HEK293T (cell line): ENCODE measurements at regions not wholly inside any gene's neighbourhood (a gene's known extent, or its start where the extent isn't known, plus 50 kb on each side); places are given as distances from the start of the nearest gene placed in this dataset.

Experiments used
- CTCF ChIA-PET: fragments of 350-600 bp; formaldehyde crosslinking; extraction: SDS; loops from one replicate; lab custom pipeline; 2021; ENCODE audit warnings: antibody characterized with exemption, inconsistent platforms; lab: Yijun Ruan, JAX
- POLR2A ChIA-PET: fragments of 350-600 bp; formaldehyde crosslinking; extraction: SDS; loops from one replicate; lab custom pipeline; 2020; ENCODE audit warnings: antibody characterized with exemption, inconsistent platforms; lab: Yijun Ruan, JAX
- DNase-seq: peaks from one replicate; pipeline ENCODE4 v3.0.0; 2012; ENCODE audit warnings: mixed read lengths; ENCODE audit errors: extremely low spot score
- ARNT ChIP-seq: fragments of 450-650 bp; IDR thresholded peaks from 2 replicates; pipeline ENCODE4 v1.6.1; 2017; ENCODE audit warnings: mild to moderate bottlenecking
- BHLHE40 ChIP-seq: fragments of 450-650 bp; IDR thresholded peaks from 2 replicates; pipeline ENCODE4 v1.6.1; 2016; ENCODE audit warnings: mild to moderate bottlenecking, moderate library complexity, borderline replicate concordance
- CTBP1 ChIP-seq: fragments of 450-650 bp; IDR thresholded peaks from 2 replicates; pipeline ENCODE4 v1.6.1; 2016; ENCODE audit warnings: borderline replicate concordance
- ELF4 ChIP-seq: fragments of 450-650 bp; IDR thresholded peaks from 2 replicates; pipeline ENCODE4 v1.6.1; 2017; ENCODE audit warnings: antibody characterized with exemption
- FOXA1 ChIP-seq: fragments of 450-650 bp; IDR thresholded peaks from 2 replicates; pipeline ENCODE4 v1.6.1; 2016; ENCODE audit warnings: mild to moderate bottlenecking
- FOXK2 ChIP-seq: fragments of 450-650 bp; IDR thresholded peaks from 2 replicates; pipeline ENCODE4 v1.6.1; 2016; ENCODE audit warnings: mild to moderate bottlenecking
- FOXM1 ChIP-seq: fragments of 450-650 bp; IDR thresholded peaks from 2 replicates; pipeline ENCODE4 v1.6.1; 2017; ENCODE audit warnings: mild to moderate bottlenecking, borderline replicate concordance
- HDGF ChIP-seq: fragments of 450-650 bp; IDR thresholded peaks from 2 replicates; pipeline ENCODE4 v1.6.1; 2017; ENCODE audit warnings: antibody characterized with exemption, borderline replicate concordance
- L3MBTL2 ChIP-seq: fragments of 450-650 bp; conservative IDR thresholded peaks from 2 replicates; pipeline ENCODE4 v1.6.1; 2016; ENCODE audit warnings: mild to moderate bottlenecking
- LEF1 ChIP-seq: fragments of 450-650 bp; IDR thresholded peaks from 2 replicates; pipeline ENCODE4 v1.6.1; 2017; ENCODE audit warnings: mild to moderate bottlenecking, borderline replicate concordance
- NFRKB ChIP-seq: fragments of 450-650 bp; IDR thresholded peaks from 2 replicates; pipeline ENCODE4 v1.6.1; 2016; ENCODE audit warnings: mild to moderate bottlenecking, moderate library complexity
- PKNOX1 ChIP-seq: fragments of 450-650 bp; IDR thresholded peaks from 2 replicates; pipeline ENCODE4 v1.6.1; 2016
- SP1 ChIP-seq: fragments of 450-650 bp; IDR thresholded peaks from 2 replicates; pipeline ENCODE4 v1.6.1; 2017
- SUZ12 ChIP-seq: fragments of 450-650 bp; IDR thresholded peaks from 2 replicates; pipeline ENCODE4 v1.6.1; 2016; ENCODE audit warnings: mild to moderate bottlenecking
- TARDBP ChIP-seq: fragments of 450-650 bp; IDR thresholded peaks from 2 replicates; pipeline ENCODE4 v1.6.1; 2016
- ZNF384 ChIP-seq: fragments of 450-650 bp; IDR thresholded peaks from 2 replicates; pipeline ENCODE4 v1.6.1; 2016

DNA sequence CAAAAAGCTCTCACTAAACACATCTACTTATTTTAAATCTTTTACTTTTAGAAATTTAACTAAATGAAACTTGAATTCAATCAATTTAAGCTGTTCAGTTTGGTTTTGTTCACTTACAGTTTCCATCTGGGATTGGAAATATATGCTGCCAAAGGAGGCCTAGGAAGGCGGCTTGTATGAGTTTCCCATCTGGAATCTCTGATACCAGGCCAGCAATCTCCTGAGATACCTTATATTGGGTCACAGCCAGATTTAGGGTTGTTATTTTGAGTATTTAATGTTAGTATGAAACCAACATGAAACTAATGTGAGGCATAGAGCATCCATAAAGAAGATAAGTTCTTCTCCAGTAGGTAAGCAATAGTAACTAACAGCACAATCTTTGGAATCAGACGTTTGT is 94.6 kb downstream of the GMNC start:
- no peak for DNase-seq
- TF ChIP-seq CTBP1 (no peak), ZNF384 (no peak), ARNT (no peak), FOXM1 (no peak), PKNOX1 (no peak), FOXA1 (no peak), NFRKB (no peak), SP1 (no peak)
- CTCF ChIA-PET = no interaction called here
- POLR2A ChIA-PET = no interaction called here

DNA sequence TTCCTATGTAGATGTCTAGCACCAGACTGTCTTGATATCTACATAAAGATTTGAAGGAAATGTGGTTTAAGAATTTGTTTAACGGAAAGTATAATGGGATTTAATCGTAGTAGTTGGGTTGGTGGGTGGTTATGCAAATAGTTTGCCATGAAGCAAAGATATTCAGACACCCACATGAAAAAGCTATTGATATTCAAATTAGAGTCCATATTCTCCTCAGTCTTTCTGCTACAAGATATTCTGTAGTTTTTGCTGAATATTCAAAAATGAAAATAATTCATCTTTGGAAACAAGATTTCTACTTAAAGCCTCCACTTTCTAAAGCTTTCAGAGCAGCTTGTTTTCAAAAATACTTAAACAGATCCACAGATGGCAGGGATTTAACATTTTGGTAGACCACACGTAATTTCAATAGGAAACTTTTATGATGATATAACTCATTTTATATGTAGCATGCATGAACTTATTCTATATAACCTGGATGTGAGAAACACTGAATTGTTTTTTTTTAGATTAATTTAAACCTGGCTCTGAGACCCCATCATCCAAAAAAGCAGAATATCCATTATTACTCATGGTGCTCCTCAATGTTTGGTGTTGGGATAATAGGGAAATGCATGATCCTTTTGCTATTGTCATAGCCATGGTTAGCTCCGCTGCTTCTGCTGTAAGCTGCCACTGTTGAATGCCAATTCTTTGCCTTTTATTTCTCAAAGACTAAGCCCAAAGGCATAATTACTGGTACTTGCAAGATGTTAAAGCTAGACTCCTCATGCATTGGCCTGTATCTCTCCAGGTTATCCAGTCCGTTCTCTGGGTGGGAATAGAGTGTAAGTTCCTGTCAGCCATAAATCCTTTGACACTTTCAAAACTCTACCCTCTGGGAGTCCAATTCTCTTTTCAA is 98.0 kb downstream of the GMNC start:
- ChIA-PET CTCF (no interaction called here), POLR2A (no interaction called here)
- no peak for TF ChIP-seq BHLHE40
- TF ChIP-seq ZNF384 = no peak
- no peak for TF ChIP-seq TARDBP
- no peak for TF ChIP-seq SP1
- TF ChIP-seq ELF4 = no peak
- no peak for TF ChIP-seq CTBP1
- no peak for TF ChIP-seq LEF1
- TF ChIP-seq L3MBTL2 = no peak
- TF ChIP-seq ARNT = no peak
- no peak for TF ChIP-seq FOXK2
- TF ChIP-seq SUZ12 = no peak
- no peak for TF ChIP-seq NFRKB
- DNase-seq = no peak

DNA sequence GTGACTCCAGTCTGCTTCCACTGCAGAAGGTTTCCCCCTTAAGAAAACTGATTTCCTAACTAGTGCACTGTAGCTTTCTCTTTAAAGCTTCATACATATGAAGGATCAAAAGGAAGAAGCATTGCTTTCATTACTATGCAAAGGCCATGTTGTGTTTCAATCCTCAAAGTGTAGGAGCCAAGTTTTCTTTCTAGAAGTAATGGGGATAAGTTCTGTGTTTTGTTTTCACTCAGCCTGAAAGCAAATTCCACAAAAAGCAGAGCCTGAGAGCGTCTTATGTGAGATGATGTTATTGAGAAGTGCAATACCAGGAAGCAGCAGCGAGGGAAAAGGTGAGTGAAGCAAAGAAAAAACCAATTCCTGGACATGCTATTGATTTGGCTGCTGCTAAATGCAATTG is 99.7 kb downstream of the GMNC start:
- CTCF ChIA-PET = no interaction called here
- TF ChIP-seq CTBP1 (no peak), SP1 (no peak), PKNOX1 (no peak), HDGF (no peak), L3MBTL2 (no peak), ELF4 (no peak), ARNT (no peak), FOXK2 (no peak), ZNF384 (no peak), TARDBP (no peak), FOXA1 (no peak), SUZ12 (no peak), BHLHE40 (no peak)
- POLR2A ChIA-PET = no interaction called here
- DNase-seq = no peak

- ChIA-PET POLR2A (no interaction called here), CTCF (no interaction called here)
- no peak for DNase-seq
- TF ChIP-seq HDGF = no peak
- no peak for TF ChIP-seq CTBP1
- no peak for TF ChIP-seq PKNOX1
- no peak for TF ChIP-seq ARNT
- no peak for TF ChIP-seq SUZ12
- no peak for TF ChIP-seq SP1
- TF ChIP-seq LEF1 = no peak
- TF ChIP-seq FOXA1 = no peak
- TF ChIP-seq TARDBP = no peak
- no peak for TF ChIP-seq ZNF384
- no peak for TF ChIP-seq BHLHE40
- TF ChIP-seq ELF4 = no peak
- no peak for TF ChIP-seq FOXM1
- TF ChIP-seq L3MBTL2 = no peak
- no peak for TF ChIP-seq FOXK2
These were observed 114.9 kb downstream of the GMNC start for GRCh38 chr3:190747571-190747970.

GRCh38 chr3:190746986-190747385 is 115.5 kb downstream of the GMNC start:
- DNase-seq = no peak
- TF ChIP-seq TARDBP = no peak
- no peak for TF ChIP-seq CTBP1
- no peak for TF ChIP-seq ELF4
- no peak for TF ChIP-seq SP1
- no peak for TF ChIP-seq HDGF
- no peak for TF ChIP-seq LEF1
- no peak for TF ChIP-seq PKNOX1
- TF ChIP-seq NFRKB = no peak
- no peak for TF ChIP-seq FOXM1
- no peak for TF ChIP-seq FOXK2
- no peak for TF ChIP-seq ARNT
- no peak for TF ChIP-seq ZNF384
- TF ChIP-seq BHLHE40 = no peak
- TF ChIP-seq SUZ12 = no peak
- no peak for TF ChIP-seq FOXA1
- TF ChIP-seq L3MBTL2 = no peak
- ChIA-PET POLR2A (no interaction called here), CTCF (no interaction called here)
